ENCODE measurements at regions not wholly inside any gene's neighbourhood (a gene's known extent, or its start where the extent isn't known, plus 50 kb on each side); places are given as distances from the start of the nearest gene placed in this dataset.

GRCh38 chrX:138986235-138986634 is 274.7 kb upstream of the FGF13 start:
- no peak for TF ChIP-seq BHLHE40 (IDR thresholded peaks at IDR 0.05; ENCODE audit: borderline replicate concordance)
- no peak for TF ChIP-seq TARDBP (IDR thresholded peaks at IDR 0.05)
- no peak for TF ChIP-seq L3MBTL2 (conservative IDR thresholded peaks at IDR 0.05)
- no peak for TF ChIP-seq FOXA1 (IDR thresholded peaks at IDR 0.05)
- no peak for TF ChIP-seq FOXM1 (IDR thresholded peaks at IDR 0.05; ENCODE audit: borderline replicate concordance)
- no peak for TF ChIP-seq FOXK2 (IDR thresholded peaks at IDR 0.05)
- TF ChIP-seq SP1 (IDR thresholded peaks at IDR 0.05) = no peak
- no peak for TF ChIP-seq ARNT (IDR thresholded peaks at IDR 0.05)
- no peak for TF ChIP-seq SUZ12 (IDR thresholded peaks at IDR 0.05)
- no peak for TF ChIP-seq ELF4 (IDR thresholded peaks at IDR 0.05)
- no peak for TF ChIP-seq PKNOX1 (IDR thresholded peaks at IDR 0.05)
- TF ChIP-seq NFRKB (IDR thresholded peaks at IDR 0.05) = no peak
